Endothelial cell of umbilical vein (primary cell): ENCODE measurements at regions not wholly inside any gene's neighbourhood (a gene's known extent, or its start where the extent isn't known, plus 50 kb on each side); places are given as distances from the start of the nearest gene placed in this dataset.

ENCODE experiments used
- BruUV-seq: library from RNA; stranded (reverse); fragments of 400-500 nt; replicated peaks from 2 replicates; lab custom pipeline; 2021; lab: Mats Ljungman, UMichigan
- CTCF ChIA-PET: fragments of 300-600, 350-600 bp; sonication (Branson Sonifier 250); formaldehyde crosslinking; loops from one replicate; lab custom pipeline; 2021; ENCODE audit warnings: antibody characterized with exemption, inconsistent platforms; lab: Charles Lee
- POLR2A ChIA-PET: fragments of 300-600, 350-600 bp; sonication (Branson Sonifier 250); formaldehyde crosslinking; loops from one replicate; lab custom pipeline; 2021; ENCODE audit warnings: antibody characterized with exemption, inconsistent platforms; lab: Charles Lee
- DNase-seq: peaks from one replicate; pipeline ENCODE4 v3.0.0-alpha.2; 2011; ENCODE audit warnings: low read depth, low spot score
- FAIRE-seq: peaks from 2 replicates; lab custom pipeline; 2011; peaks lifted over from hg19 to GRCh38; lab: Jason Lieb, UNC
- H2AFZ ChIP-seq: 2 replicates; pipeline ENCODE4 v1.6.0; 2012; ENCODE audit warnings: low read depth, low read length, control low read depth, inconsistent platforms
- H3K27ac ChIP-seq: 2 replicates; pipeline ENCODE4 v1.5.1; 2011; ENCODE audit warnings: low read depth, mild to moderate bottlenecking, control low read depth, low read length, moderate library complexity; ENCODE audit not compliant: insufficient read depth
- H3K27me3 ChIP-seq, 2 experiments: 2 replicates each; pipeline versions ENCODE4 v1.6.0 to v1.6.1; 2011; ENCODE audit warnings: low read length in 2 of 2, mixed read lengths in 1 of 2; ENCODE audit not compliant: control insufficient read depth in 2 of 2, insufficient read depth in 2 of 2
- H3K36me3 ChIP-seq, 2 experiments: 2 replicates in 1 of 2; 3 replicates in 1 of 2; pipeline ENCODE4 v1.5.1; 2011; ENCODE audit warnings: low read length in 2 of 2, mild to moderate bottlenecking in 1 of 2, moderate library complexity in 1 of 2; ENCODE audit not compliant: control insufficient read depth in 2 of 2, insufficient read depth in 2 of 2; ENCODE audit errors: extremely low read depth in 1 of 2
- H3K4me1 ChIP-seq: 3 replicates; pipeline ENCODE4 v1.5.1; 2011; ENCODE audit warnings: mild to moderate bottlenecking, low read length; ENCODE audit not compliant: control insufficient read depth, insufficient read depth; ENCODE audit errors: extremely low read depth
- H3K4me2 ChIP-seq: 2 replicates; pipeline ENCODE4 v1.6.1; 2011; ENCODE audit warnings: low read length, control low read depth, mixed read lengths; ENCODE audit not compliant: insufficient read depth
- H3K4me3 ChIP-seq, 3 experiments: fragments of 200-600 bp in 1 of 3; sonication (generic), shearing (Covaris generic) in 1 of 3; replicated peaks in 1 of 3; 2 replicates each; pipeline ENCODE4 v1.5.1; 2011 to 2016; ENCODE audit warnings: control low read depth in 3 of 3, low read length in 3 of 3, mild to moderate bottlenecking in 2 of 3, inconsistent platforms in 1 of 3, low read depth in 1 of 3, moderate library complexity in 1 of 3; ENCODE audit not compliant: insufficient read depth in 1 of 3
- H3K79me2 ChIP-seq: 2 replicates; pipeline ENCODE4 v1.6.0; 2012; ENCODE audit warnings: low read length, inconsistent platforms; ENCODE audit not compliant: control insufficient read depth, insufficient read depth
- H3K9ac ChIP-seq: replicated peaks from 2 replicates; pipeline ENCODE3; 2011; ENCODE audit warnings: low read length, control low read depth; ENCODE audit not compliant: insufficient read depth; ENCODE audit errors: extremely low read depth
- H3K9me1 ChIP-seq: replicated peaks from 3 replicates; pipeline ENCODE4 v1.6.0; 2011; ENCODE audit warnings: mild to moderate bottlenecking, low read length; ENCODE audit not compliant: control insufficient read depth, insufficient read depth; ENCODE audit errors: extremely low read depth
- H3K9me3 ChIP-seq: replicated peaks from 2 replicates; pipeline ENCODE4 v1.5.1; 2012; ENCODE audit warnings: low read length, inconsistent platforms; ENCODE audit not compliant: control insufficient read depth, insufficient read depth
- H4K20me1 ChIP-seq: replicated peaks from 2 replicates; pipeline ENCODE3; 2011; ENCODE audit warnings: mild to moderate bottlenecking, low read length; ENCODE audit not compliant: control insufficient read depth, insufficient read depth; ENCODE audit errors: extremely low read depth
- CTCF ChIP-seq, 2 donors: IDR thresholded peaks; 1 replicate in 1 of 2; 2 replicates in 1 of 2; pipeline ENCODE4 v1.5.1; 2011; ENCODE audit warnings: low read length in 2 of 2, mild to moderate bottlenecking in 2 of 2, moderate library complexity in 2 of 2, control low read depth in 1 of 2, inconsistent platforms in 1 of 2, low read depth in 1 of 2; ENCODE audit not compliant: insufficient read depth in 1 of 2; ENCODE audit errors: extremely low read depth in 1 of 2
- EZH2 ChIP-seq: IDR thresholded peaks from 2 replicates; pipeline ENCODE4 v1.6.1; 2012; ENCODE audit warnings: borderline replicate concordance, low read depth, mild to moderate bottlenecking, moderate library complexity, low read length, inconsistent platforms; ENCODE audit not compliant: severe bottlenecking
- FOS ChIP-seq: IDR thresholded peaks from 2 replicates; pipeline ENCODE4 v1.6.1; 2011; ENCODE audit warnings: mild to moderate bottlenecking, low read length, moderate library complexity, borderline replicate concordance; ENCODE audit not compliant: insufficient read depth
- GATA2 ChIP-seq: IDR thresholded peaks from 2 replicates; pipeline ENCODE4 v1.7.0; 2011; ENCODE audit warnings: low read depth, mild to moderate bottlenecking, moderate library complexity, mixed read lengths, low read length; ENCODE audit not compliant: insufficient read length, insufficient read depth
- JUN ChIP-seq: IDR thresholded peaks from 2 replicates; pipeline ENCODE4 v1.6.1; 2011; ENCODE audit warnings: borderline replicate concordance, low read depth; ENCODE audit not compliant: insufficient read length, insufficient read depth
- MAX ChIP-seq: IDR thresholded peaks from 2 replicates; pipeline ENCODE4 v1.6.1; 2011; ENCODE audit not compliant: insufficient read depth, insufficient read length
- MYC ChIP-seq: IDR thresholded peaks from one replicate; pipeline ENCODE4 v1.6.1; 2011; ENCODE audit warnings: mild to moderate bottlenecking, low read depth, low read length
- POLR2A ChIP-seq: IDR thresholded peaks from 2 replicates; pipeline ENCODE4 v1.6.1; 2012; ENCODE audit warnings: low read depth, mild to moderate bottlenecking, control low read depth, low read length
- POLR2AphosphoS5 ChIP-seq: IDR thresholded peaks from 2 replicates; pipeline ENCODE4 v1.6.1; 2012; ENCODE audit warnings: low read depth, mild to moderate bottlenecking, control low read depth, low read length, moderate library complexity; ENCODE audit not compliant: insufficient read depth
- dilution Hi-C: fragments of 300-500 bp; cut with MboI; formaldehyde crosslinking; loops from one replicate; pipeline ENCODE4 v1.15.0; 2019; ENCODE audit warnings: low sequenced_read_pairs; ENCODE audit not compliant: extremely low pct_ligation_motif_present
- intact Hi-C: fragments of 100-400 bp; cut with micrococcal nuclease; formaldehyde crosslinking; loops from one replicate; pipeline ENCODE4 v1.10.0; 2022

- no TSS peak for BruUV-seq
- ChIA-PET CTCF (no interaction called here), POLR2A (no interaction called here)
- Histone ChIP-seq H3K9me1 (no peaks in the 10 kb centered on the region), H3K4me3 (no peak overlapping the region), H3K36me3 (no peaks in the 10 kb centered on the region), H3K79me2 (no peaks in the 10 kb centered on the region), H2AFZ (no peak overlapping the region), H4K20me1 (no peaks in the 10 kb centered on the region), H3K4me2 (no peak overlapping the region), H3K9me3 (peaks cover 2% of the 10 kb centered on the region), H3K9ac (no peak overlapping the region), H3K4me1 (no peaks in the 10 kb centered on the region), H3K27me3 (no peaks in the 10 kb centered on the region), H3K27ac (no peak overlapping the region)
- intact Hi-C loops (no loop called here), dilution Hi-C loops (no loop called here)
- FAIRE-seq = no peak
- no peak for DNase-seq
- TF ChIP-seq POLR2AphosphoS5 (no peak), POLR2A (no peak), CTCF (IDR thresholded peaks at IDR 0.05; ENCODE audit: extremely low read depth in 1 of 2, insufficient read depth in 1 of 2, low read depth in 1 of 2, low read length in 2 of 2) (no peak), FOS (no peak), JUN (no peak)
Observed at GRCh38 chr11:37199082-37199481, 601.0 kb upstream of the RAG2 start.

- CTCF ChIA-PET = no interaction called here
- Histone ChIP-seq H3K79me2 (no peaks in the 10 kb centered on the region), H3K4me1 (no peaks in the 10 kb centered on the region), H3K9me3 (peaks cover 2% of the 10 kb centered on the region), H3K36me3 (no peaks in the 10 kb centered on the region), H3K4me2 (no peak overlapping the region), H3K9ac (no peak overlapping the region), H3K27me3 (no peaks in the 10 kb centered on the region), H3K27ac (no peak overlapping the region), H3K9me1 (no peaks in the 10 kb centered on the region), H2AFZ (no peak overlapping the region), H4K20me1 (no peaks in the 10 kb centered on the region), H3K4me3 (no peak overlapping the region)
- dilution Hi-C loops (no loop called here), intact Hi-C loops (no loop called here)
- POLR2A ChIA-PET = no interaction called here
- no peak for TF ChIP-seq MYC
- TF ChIP-seq FOS = no peak
- TF ChIP-seq GATA2 = no peak
- no peak for TF ChIP-seq MAX
- TF ChIP-seq EZH2 = no peak
- no peak for TF ChIP-seq CTCF (IDR thresholded peaks at IDR 0.05; ENCODE audit: extremely low read depth in 1 of 2, insufficient read depth in 1 of 2, low read depth in 1 of 2, low read length in 2 of 2)
- no peak for TF ChIP-seq POLR2A
- TF ChIP-seq JUN = no peak
- TF ChIP-seq POLR2AphosphoS5 = no peak
- BruUV-seq = no TSS peak
- FAIRE-seq (no peak), DNase-seq (no peak)
Observed at GRCh38 chr11:37184326-37184725, 586.3 kb upstream of the RAG2 start.
